ENCODE measurements at regions not wholly inside any gene's neighbourhood (a gene's known extent, or its start where the extent isn't known, plus 50 kb on each side); places are given as distances from the start of the nearest gene placed in this dataset.

DNA sequence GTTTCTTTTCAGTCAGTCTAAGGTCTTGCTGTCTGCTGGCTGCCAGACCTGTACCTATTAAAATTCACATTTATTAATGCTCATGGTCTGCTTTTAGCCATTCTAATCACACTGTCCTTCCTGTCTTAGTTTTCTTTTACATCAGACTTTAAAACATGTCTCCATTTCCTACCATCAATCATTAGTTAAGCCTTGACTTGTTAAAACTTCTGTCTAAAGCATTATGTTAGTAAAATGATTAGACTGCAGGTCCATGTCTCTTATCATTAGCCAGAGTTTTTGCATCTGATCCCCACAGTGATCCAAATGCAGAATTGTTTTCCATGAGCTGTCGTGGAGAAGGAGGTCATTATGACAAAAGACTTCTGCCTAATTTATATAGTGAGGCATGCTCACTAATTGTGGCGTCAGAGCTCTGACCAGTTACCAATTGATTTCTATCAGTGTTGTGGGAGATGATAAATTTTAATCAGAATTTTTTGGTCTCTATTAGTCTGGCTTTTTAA is 226.5 kb downstream of the DKK1 start:
- H3K14ac ChIP-seq (ENCODE audit: low read length in 2 of 2), result no peak overlapping the region
- H3K4me1 ChIP-seq (ENCODE audit: control insufficient read depth, insufficient read depth, low read depth, low read length), result peaks cover 3% of the 10 kb centered on the region
- H3K18ac ChIP-seq (ENCODE audit: low read depth in 1 of 2, low read length in 2 of 2), result no peak overlapping the region
- no peak overlapping the region for H3K4ac ChIP-seq (ENCODE audit: low read depth in 1 of 2, low read length in 2 of 2)
- 60% methylated on average over 2 of the region's 2 CpGs for WGBS
- no peak overlapping the region for H4K8ac ChIP-seq (ENCODE audit: low read length)
- H3K79me1 ChIP-seq (replicated peaks; ENCODE audit: low read length, poor library complexity, severe bottlenecking), result no peaks in the 10 kb centered on the region
- H3K4me2 ChIP-seq (ENCODE audit: low read length, poor library complexity, severe bottlenecking), result no peak overlapping the region
- no peaks in the 10 kb centered on the region for H3K36me3 ChIP-seq (ENCODE audit: control insufficient read depth in 1 of 2, insufficient read depth in 2 of 2, low read depth in 1 of 2, low read length in 2 of 2)
- no peak overlapping the region for H3K4me3 ChIP-seq (ENCODE audit: insufficient read depth in 1 of 2, low read depth in 1 of 2, low read length in 2 of 2)
- no peak overlapping the region for H3K27ac ChIP-seq (ENCODE audit: low read length, poor library complexity, severe bottlenecking)
- H2BK120ac ChIP-seq (ENCODE audit: low read depth, low read length), result no peak overlapping the region
- H3K9ac ChIP-seq (ENCODE audit: low read length), result peak overlapping the region; percentile 41
- no peak overlapping the region for H2BK12ac ChIP-seq (ENCODE audit: low read length in 2 of 2)
- H3K27me3 ChIP-seq (ENCODE audit: control insufficient read depth in 1 of 2, insufficient read depth in 1 of 2, low read length in 2 of 2), result no peaks in the 10 kb centered on the region
- no peak overlapping the region for H2AFZ ChIP-seq (ENCODE audit: low read depth, low read length)
- no peak overlapping the region for H4K91ac ChIP-seq (ENCODE audit: low read length)
- H2BK15ac ChIP-seq (ENCODE audit: low read depth, poor library complexity, severe bottlenecking), result no peak overlapping the region
- no peak overlapping the region for H3K23ac ChIP-seq (ENCODE audit: low read length in 2 of 2)
- H2AK5ac ChIP-seq (ENCODE audit: low read length, severe bottlenecking), result no peak overlapping the region
- H3K9me3 ChIP-seq (ENCODE audit: control insufficient read depth, low read length), result no peaks in the 10 kb centered on the region
- no peak for DNase-seq
- no peak overlapping the region for H2BK5ac ChIP-seq (ENCODE audit: low read depth, low read length, poor library complexity, severe bottlenecking)

DNA sequence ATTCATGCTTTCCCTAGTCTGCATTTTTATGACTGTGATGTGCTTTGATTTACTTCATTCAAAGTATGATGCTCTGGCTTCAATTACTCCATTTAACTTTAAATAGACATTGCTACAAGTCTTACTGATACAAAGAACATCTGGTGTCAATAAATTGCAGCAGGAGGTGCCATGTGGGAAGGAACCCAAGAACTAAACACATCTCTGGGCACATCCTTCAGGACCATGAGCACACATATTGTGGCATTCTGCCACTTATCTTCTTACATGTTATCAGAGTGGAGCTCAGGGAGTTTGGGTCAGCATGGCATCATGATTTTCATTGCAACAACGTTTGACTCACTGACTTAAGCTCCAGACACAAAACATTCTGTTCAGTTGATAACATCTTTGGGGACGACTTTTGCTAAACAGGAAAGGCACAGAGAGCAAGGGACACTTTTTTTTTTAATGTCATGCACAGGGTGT is 227.0 kb downstream of the DKK1 start:
- Histone ChIP-seq H2BK15ac (ENCODE audit: low read depth, poor library complexity, severe bottlenecking) (no peak overlapping the region), H4K8ac (ENCODE audit: low read length) (no peak overlapping the region), H2BK5ac (ENCODE audit: low read depth, low read length, poor library complexity, severe bottlenecking) (no peak overlapping the region), H3K79me1 (replicated peaks; ENCODE audit: low read length, poor library complexity, severe bottlenecking) (no peaks in the 10 kb centered on the region), H3K4me2 (ENCODE audit: low read length, poor library complexity, severe bottlenecking) (no peak overlapping the region), H3K36me3 (ENCODE audit: control insufficient read depth in 1 of 2, insufficient read depth in 2 of 2, low read depth in 1 of 2, low read length in 2 of 2) (no peaks in the 10 kb centered on the region), H3K9ac (ENCODE audit: low read length) (peak overlapping the region; percentile 36), H2AK5ac (ENCODE audit: low read length, severe bottlenecking) (no peak overlapping the region), H2BK120ac (ENCODE audit: low read depth, low read length) (no peak overlapping the region), H2AFZ (ENCODE audit: low read depth, low read length) (no peak overlapping the region), H3K4me3 (ENCODE audit: insufficient read depth in 1 of 2, low read depth in 1 of 2, low read length in 2 of 2) (no peak overlapping the region), H3K9me3 (ENCODE audit: control insufficient read depth, low read length) (no peaks in the 10 kb centered on the region), H3K27me3 (ENCODE audit: control insufficient read depth in 1 of 2, insufficient read depth in 1 of 2, low read length in 2 of 2) (no peaks in the 10 kb centered on the region), H3K23ac (ENCODE audit: low read length in 2 of 2) (no peak overlapping the region), H3K14ac (ENCODE audit: low read length in 2 of 2) (no peak overlapping the region), H3K18ac (ENCODE audit: low read depth in 1 of 2, low read length in 2 of 2) (peak overlapping the region in 1 of 2 experiments; percentile 66), H3K4ac (ENCODE audit: low read depth in 1 of 2, low read length in 2 of 2) (no peak overlapping the region), H2BK12ac (ENCODE audit: low read length in 2 of 2) (no peak overlapping the region), H3K4me1 (ENCODE audit: control insufficient read depth, insufficient read depth, low read depth, low read length) (peaks cover 3% of the 10 kb centered on the region), H3K27ac (ENCODE audit: low read length, poor library complexity, severe bottlenecking) (no peak overlapping the region), H4K91ac (ENCODE audit: low read length) (no peak overlapping the region)
- DNase-seq, result no peak
- WGBS, result 6% methylated on average over 2 of the region's 2 CpGs

GRCh38 chr10:52542906-52543305 is 228.8 kb downstream of the DKK1 start:
- Histone ChIP-seq H3K14ac (ENCODE audit: low read length in 2 of 2) (no peak overlapping the region), H3K9ac (ENCODE audit: low read length) (no peak overlapping the region), H2BK120ac (ENCODE audit: low read depth, low read length) (no peak overlapping the region), H2BK5ac (ENCODE audit: low read depth, low read length, poor library complexity, severe bottlenecking) (no peak overlapping the region), H3K18ac (ENCODE audit: low read depth in 1 of 2, low read length in 2 of 2) (no peak overlapping the region), H3K4ac (ENCODE audit: low read depth in 1 of 2, low read length in 2 of 2) (no peak overlapping the region), H3K23ac (ENCODE audit: low read length in 2 of 2) (no peak overlapping the region), H2AK5ac (ENCODE audit: low read length, severe bottlenecking) (no peak overlapping the region), H2BK12ac (ENCODE audit: low read length in 2 of 2) (no peak overlapping the region), H3K27me3 (ENCODE audit: control insufficient read depth in 1 of 2, insufficient read depth in 1 of 2, low read length in 2 of 2) (no peaks in the 10 kb centered on the region), H3K9me3 (ENCODE audit: control insufficient read depth, low read length) (no peaks in the 10 kb centered on the region), H4K8ac (ENCODE audit: low read length) (no peak overlapping the region), H3K4me2 (ENCODE audit: low read length, poor library complexity, severe bottlenecking) (no peak overlapping the region), H3K4me1 (ENCODE audit: control insufficient read depth, insufficient read depth, low read depth, low read length) (peaks cover 3% of the 10 kb centered on the region), H2BK15ac (ENCODE audit: low read depth, poor library complexity, severe bottlenecking) (no peak overlapping the region), H4K91ac (ENCODE audit: low read length) (no peak overlapping the region), H3K79me1 (replicated peaks; ENCODE audit: low read length, poor library complexity, severe bottlenecking) (no peaks in the 10 kb centered on the region), H2AFZ (ENCODE audit: low read depth, low read length) (no peak overlapping the region), H3K27ac (ENCODE audit: low read length, poor library complexity, severe bottlenecking) (no peak overlapping the region), H3K4me3 (ENCODE audit: insufficient read depth in 1 of 2, low read depth in 1 of 2, low read length in 2 of 2) (no peak overlapping the region), H3K36me3 (ENCODE audit: control insufficient read depth in 1 of 2, insufficient read depth in 2 of 2, low read depth in 1 of 2, low read length in 2 of 2) (no peaks in the 10 kb centered on the region)
- DNase-seq, result no peak

DNA sequence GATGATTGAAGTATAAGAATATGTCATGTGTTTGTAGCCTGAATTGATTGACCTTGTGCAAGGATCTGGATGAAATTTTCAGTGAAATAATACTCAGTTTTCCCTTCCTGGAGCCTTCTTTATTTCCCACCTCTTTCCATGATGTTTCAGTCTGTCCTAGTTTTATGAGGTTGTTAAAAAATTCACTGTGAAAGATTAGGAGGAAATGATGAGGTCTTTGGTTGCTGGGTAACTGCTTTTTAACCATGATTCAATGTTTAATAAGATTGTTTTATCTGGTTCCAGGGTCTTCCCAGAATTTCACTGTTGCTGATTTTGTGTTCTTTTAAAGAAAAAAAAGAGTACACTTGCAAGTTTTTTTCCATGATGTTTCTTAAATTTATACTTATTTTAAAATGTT is 221.5 kb downstream of the MBL2 start:
- no peak overlapping the region for H3K14ac ChIP-seq (ENCODE audit: low read length in 2 of 2)
- H2AK5ac ChIP-seq (ENCODE audit: low read length, severe bottlenecking), result no peak overlapping the region
- H3K4ac ChIP-seq (ENCODE audit: low read depth in 1 of 2, low read length in 2 of 2), result no peak overlapping the region
- no peaks in the 10 kb centered on the region for H3K27me3 ChIP-seq (ENCODE audit: control insufficient read depth in 1 of 2, insufficient read depth in 1 of 2, low read length in 2 of 2)
- no peaks in the 10 kb centered on the region for H3K4me1 ChIP-seq (ENCODE audit: control insufficient read depth, insufficient read depth, low read depth, low read length)
- H3K4me3 ChIP-seq (ENCODE audit: insufficient read depth in 1 of 2, low read depth in 1 of 2, low read length in 2 of 2), result no peak overlapping the region
- no peak overlapping the region for H4K8ac ChIP-seq (ENCODE audit: low read length)
- H4K91ac ChIP-seq (ENCODE audit: low read length), result no peak overlapping the region
- H3K4me2 ChIP-seq (ENCODE audit: low read length, poor library complexity, severe bottlenecking), result no peak overlapping the region
- no peak overlapping the region for H2BK120ac ChIP-seq (ENCODE audit: low read depth, low read length)
- H3K9ac ChIP-seq (ENCODE audit: low read length), result no peak overlapping the region
- no peak overlapping the region for H2BK5ac ChIP-seq (ENCODE audit: low read depth, low read length, poor library complexity, severe bottlenecking)
- H3K79me1 ChIP-seq (replicated peaks; ENCODE audit: low read length, poor library complexity, severe bottlenecking), result no peaks in the 10 kb centered on the region
- H2BK15ac ChIP-seq (ENCODE audit: low read depth, poor library complexity, severe bottlenecking), result no peak overlapping the region
- H2BK12ac ChIP-seq (ENCODE audit: low read length in 2 of 2), result no peak overlapping the region
- DNase-seq, result no peak
- H3K23ac ChIP-seq (ENCODE audit: low read length in 2 of 2), result no peak overlapping the region
- H3K9me3 ChIP-seq (ENCODE audit: control insufficient read depth, low read length), result no peaks in the 10 kb centered on the region
- no peaks in the 10 kb centered on the region for H3K36me3 ChIP-seq (ENCODE audit: control insufficient read depth in 1 of 2, insufficient read depth in 2 of 2, low read depth in 1 of 2, low read length in 2 of 2)
- H3K18ac ChIP-seq (ENCODE audit: low read depth in 1 of 2, low read length in 2 of 2), result no peak overlapping the region
- H3K27ac ChIP-seq (ENCODE audit: low read length, poor library complexity, severe bottlenecking), result no peak overlapping the region
- H2AFZ ChIP-seq (ENCODE audit: low read depth, low read length), result no peak overlapping the region

Measured in mesenchymal stem cell (in vitro differentiated cells and primary cell).